Erythroblast (primary cell): ENCODE measurements at regions not wholly inside any gene's neighbourhood (a gene's known extent, or its start where the extent isn't known, plus 50 kb on each side); places are given as distances from the start of the nearest gene placed in this dataset.
"Not testable (repeated sequence)": the region's sequence is repeated elsewhere in the genome, so short reads cannot be mapped to it uniquely, and the experiment has no call there.

ENCODE experiments used
- DNase-seq, 2 experiments: peaks; one replicate each; lab custom pipeline; 2025; lab: John Stamatoyannopoulos, UW
- GATA1 ChIP-seq: IDR thresholded peaks from 2 replicates; pipeline ENCODE4 v1.6.1; 2011; ENCODE audit warnings: low read depth, mild to moderate bottlenecking, control low read depth, low read length, moderate library complexity
- POLR2A ChIP-seq: IDR thresholded peaks from 2 replicates; pipeline ENCODE4 v1.6.1; 2011; ENCODE audit warnings: mild to moderate bottlenecking, low read length

DNA sequence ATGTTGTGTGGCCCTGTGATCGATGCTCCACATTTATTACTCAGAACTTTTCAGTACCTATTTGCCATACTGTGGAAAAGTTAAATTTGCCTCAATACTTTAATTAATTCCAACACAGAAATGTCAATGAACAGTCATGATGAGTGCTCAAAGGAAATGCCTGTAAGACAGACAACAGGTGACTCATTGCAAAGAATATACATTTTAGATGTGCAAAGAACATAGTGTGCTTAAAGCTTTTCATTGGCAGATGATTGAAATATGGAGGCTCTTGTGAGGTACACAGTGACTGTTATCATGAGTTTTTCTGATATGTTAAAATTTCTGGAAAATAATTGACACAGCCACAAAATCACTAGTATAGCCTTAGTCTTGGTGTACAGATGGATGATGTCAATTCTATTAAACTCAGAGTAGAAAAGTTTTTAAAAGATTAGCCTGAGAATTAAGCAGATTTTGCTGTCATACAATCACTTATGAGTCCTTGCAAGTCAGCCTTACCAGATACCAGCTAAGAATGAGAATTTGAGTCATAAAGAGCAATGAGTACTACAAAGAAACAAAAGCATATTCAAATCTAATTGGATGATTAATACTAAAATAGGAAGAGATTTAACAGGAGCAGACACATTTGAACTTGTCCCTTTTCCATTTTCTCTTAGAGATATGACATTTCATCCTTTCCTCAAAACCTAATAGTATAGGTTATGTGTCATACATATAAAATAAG, 544.1 kb downstream of the KCNH5 start:
- TF ChIP-seq POLR2A, result no peak
- no peak for TF ChIP-seq GATA1
- no peak for DNase-seq

DNA sequence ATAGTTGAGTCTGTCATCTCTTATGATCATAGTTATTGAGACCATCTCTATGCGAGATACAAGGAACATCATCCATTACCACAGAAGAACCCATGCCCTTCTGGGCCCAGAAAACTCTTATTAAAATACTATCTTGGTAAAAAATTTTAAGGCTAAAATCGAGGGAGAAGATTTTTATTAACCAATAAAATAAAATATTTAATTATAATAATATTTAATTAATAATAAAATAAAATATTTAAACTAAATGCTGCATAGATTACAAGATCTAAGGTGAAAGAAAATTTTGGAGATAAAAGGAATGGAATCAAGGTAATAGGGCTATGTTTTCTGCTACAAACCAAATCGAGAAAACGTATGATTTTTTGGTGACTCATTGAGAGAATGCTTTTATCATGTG, 540.2 kb downstream of the KCNH5 start:
- no peak for DNase-seq

DNA sequence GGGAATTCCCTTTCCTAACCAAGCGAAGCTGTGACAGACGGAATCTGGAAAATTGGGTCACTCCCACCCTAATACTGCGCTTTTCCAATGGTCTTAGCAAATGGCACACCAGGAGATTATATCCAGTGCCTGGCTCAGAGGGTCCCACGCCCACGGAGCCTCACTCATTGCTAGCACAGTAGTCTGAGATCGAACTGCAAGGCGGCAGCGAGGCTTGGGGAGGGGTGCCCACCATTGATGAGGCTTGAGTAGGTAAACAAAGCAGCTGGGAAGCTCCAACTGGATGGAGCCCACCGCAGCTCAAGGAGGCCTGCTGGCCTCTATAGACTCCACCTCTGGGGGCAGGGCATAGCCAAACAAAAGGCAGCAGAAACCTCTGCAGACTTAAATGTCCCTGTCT, 523.9 kb downstream of the KCNH5 start:
- not testable (repeated sequence) for DNase-seq

More for the DNA sequence above, 540.2 kb downstream of the KCNH5 start:
- TF ChIP-seq GATA1 (no peak), POLR2A (no peak)

DNA sequence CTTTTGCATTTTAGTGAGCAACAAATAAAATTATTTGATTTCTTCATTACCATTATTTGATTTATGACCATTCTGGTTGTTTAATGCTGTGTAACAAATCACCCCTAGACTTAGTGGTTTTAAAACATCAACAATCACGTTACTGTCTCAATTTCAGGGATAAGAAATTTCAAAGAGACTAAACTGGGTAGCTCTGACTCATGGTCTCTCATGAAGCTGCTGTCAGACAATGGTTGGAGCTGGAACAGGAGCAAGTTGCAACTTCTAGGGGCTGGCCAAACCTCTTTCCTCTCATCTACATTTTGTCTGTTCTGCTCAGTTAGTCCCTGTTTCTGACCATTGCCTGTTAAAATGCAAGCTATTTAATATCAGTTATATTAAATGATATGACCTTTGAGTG, 517.0 kb downstream of the KCNH5 start:
- DNase-seq, result no peak
- no peak for TF ChIP-seq GATA1
- no peak for TF ChIP-seq POLR2A

DNA sequence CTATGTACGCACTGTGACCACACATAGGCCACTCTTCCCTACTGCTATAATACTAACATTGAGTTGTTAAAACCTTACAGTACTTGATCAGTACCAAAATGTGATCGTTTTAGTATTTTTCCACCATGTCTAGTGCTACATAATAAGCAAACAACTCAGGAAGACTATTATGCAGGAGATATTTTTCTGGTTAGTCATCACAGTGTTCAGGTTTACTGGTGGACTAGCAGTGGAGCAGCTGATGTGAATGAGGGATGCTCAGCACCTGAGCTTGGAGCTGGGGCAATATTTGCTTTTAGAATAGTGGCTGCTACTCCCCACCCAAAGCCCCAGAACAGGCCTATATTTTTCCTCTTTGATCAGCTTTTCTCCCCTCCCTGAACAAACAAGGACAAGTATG, 513.1 kb downstream of the KCNH5 start:
- DNase-seq, result no peak
- TF ChIP-seq GATA1 (no peak), POLR2A (no peak)

DNA sequence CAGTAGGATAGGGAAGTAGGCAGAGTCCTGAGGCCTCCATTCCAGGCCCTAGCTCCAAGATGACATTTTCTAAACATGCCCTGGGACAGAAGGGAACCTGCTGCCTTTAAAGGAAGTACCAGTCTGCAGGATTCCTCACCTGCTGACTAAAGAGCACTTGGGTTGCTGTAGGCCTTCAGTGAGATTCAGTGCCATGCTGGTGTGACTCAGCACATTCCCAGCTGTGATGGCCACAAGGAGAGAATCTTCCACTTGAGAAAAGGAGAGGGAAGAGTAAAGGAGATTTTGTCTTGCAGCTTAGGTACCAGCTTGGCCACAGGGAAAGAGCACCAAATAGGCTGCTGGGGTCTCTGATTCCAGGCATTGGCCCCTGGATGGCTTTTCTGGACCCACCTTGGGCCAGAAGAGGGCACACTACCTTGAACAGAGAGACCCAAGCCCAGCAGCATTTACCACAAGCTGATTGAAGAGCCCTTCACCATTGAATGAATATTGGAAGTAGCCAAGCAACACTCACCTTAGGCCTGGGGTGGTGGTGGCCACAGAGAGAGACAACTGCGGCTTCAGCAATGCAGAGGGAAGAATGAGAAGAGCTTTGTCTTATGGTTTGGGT, 498.3 kb downstream of the KCNH5 start:
- DNase-seq, result no peak
- no peak for TF ChIP-seq GATA1
- TF ChIP-seq POLR2A, result no peak

DNA sequence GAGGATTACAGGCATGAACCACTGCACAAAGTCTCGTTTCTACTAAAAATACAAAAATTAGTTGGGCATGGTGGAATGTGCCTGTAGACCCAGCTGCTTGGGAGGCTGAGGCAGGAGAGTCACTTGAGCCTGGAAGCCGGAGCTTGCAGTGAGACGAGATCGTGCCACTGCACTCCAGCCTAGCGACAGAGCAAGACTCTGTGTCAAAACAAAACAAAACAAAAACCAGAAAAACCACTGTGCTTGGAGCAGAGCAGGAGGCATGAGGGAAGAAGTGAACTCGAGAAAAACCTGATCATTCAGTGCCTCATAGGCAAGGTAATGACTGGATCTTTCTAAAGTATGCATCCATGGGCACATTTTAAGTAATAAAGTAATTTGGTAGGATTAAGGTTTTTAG, 487.8 kb downstream of the KCNH5 start:
- DNase-seq, result no peak
- no peak for TF ChIP-seq POLR2A
- no peak for TF ChIP-seq GATA1

DNA sequence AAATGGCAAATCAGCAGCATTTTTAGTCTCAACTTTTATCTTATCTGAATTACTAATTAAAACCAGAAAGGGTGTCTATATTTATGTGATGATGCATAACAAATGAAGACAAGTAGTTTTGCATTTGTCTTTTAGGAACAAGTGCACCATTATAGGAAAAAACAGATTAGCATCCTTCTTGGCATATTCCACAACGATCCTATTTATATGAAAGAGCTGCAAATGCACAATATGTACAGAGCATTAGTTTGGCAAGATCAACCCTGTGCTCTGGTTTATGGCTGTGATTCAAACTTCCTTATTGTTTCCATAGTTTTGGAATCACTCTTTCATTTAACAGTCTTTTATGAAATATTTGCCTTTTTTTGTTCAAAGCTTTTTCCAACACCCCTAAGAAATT, 486.8 kb downstream of the KCNH5 start:
- TF ChIP-seq POLR2A, result no peak
- no peak for TF ChIP-seq GATA1
- no peak for DNase-seq

DNA sequence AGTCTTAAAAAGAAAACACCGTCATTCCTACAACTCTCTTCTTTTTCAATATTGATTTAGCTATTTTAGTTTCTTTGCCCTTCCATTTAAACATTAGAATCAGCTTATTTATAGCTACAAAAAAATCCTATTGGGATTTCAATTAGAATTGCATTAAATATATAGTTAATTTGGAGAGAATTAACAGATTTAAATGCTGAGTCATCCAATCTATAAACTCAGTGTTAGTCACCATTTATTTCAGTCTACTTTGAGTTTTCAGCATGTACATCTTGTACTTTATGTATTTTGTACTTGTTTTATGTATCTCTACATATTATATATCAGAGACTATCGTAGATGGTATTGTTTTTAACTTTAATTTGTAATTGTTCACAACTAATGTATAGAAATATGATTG, 460.0 kb downstream of the KCNH5 start:
- TF ChIP-seq POLR2A (no peak), GATA1 (no peak)

DNA sequence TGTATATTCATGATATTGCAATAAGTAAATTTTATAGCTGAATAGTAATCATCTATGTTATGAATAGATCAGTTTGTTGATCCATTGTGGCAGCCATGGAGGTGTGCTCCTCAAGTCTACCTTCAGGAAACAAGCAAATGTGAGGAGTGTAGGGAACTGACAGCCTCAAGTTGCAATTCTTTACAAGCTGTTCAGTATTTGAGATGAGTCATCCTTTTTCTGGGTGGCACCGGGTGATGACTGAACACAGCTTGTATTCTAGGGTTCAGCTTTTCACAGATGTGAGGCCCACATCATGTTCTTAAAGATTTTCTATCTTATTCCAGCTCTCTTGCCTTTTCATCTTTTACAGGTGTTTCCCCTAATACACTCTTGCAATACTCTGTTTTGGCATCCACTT, 452.4 kb downstream of the KCNH5 start:
- no peak for TF ChIP-seq POLR2A
- no peak for TF ChIP-seq GATA1

More for the DNA sequence above, 460.0 kb downstream of the KCNH5 start:
- DNase-seq, result no peak

DNA sequence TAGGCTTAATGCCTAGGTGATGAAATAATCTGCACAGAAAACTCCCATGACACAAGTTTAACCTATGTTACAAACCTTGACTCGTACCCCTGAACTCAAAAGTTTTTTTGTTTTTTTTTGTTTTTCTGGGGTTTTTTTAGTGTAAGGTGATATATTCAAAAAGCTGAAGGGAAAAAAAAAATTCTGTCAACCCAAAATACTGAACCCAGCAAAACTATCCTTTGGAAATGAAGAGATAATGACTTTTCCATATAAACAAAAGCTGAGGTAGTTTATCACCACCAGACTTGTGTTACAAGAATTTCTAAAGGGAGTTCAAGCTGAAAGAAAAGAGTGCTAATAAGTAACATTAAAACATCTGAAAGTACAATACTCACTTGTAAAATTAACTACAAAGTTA, 448.1 kb downstream of the KCNH5 start:
- DNase-seq, result no peak
- no peak for TF ChIP-seq POLR2A
- TF ChIP-seq GATA1, result no peak

More for the DNA sequence above, 452.4 kb downstream of the KCNH5 start:
- DNase-seq, result no peak

DNA sequence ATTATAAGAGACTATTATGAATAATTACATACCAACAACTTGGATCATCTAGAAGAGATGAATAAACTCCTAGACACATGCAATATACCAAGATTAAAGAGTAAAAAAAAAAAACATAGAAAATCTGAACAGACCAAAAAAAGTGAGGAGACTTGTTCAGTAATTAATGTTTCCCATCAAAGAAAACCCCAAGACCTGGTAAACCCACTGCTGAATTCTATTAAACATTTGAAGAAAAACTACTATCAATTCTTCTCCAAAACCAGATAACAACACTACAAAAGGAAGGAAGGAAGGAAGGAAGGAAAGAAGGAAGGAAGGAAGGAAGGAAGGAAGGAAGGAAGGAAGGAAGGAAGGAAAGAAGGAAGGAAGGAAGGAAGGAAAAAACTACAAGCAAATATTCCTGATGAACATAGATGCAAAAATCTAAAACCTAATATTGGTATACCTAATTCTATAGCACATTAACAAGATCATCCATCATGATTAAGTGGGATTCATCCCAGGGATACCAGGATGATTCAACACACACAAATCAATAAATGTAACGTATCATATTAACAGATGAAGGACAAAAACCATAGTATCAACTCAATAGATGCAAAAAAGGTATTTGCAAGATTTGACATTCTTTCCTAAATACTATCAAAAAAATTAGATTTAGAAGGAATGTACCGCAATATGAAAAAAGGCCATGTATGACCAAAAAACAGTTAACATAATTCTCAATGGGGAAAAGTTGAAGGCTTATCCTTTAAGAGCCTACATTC, 445.5 kb downstream of the KCNH5 start:
- TF ChIP-seq GATA1 (no peak), POLR2A (no peak)
- DNase-seq, result no peak

DNA sequence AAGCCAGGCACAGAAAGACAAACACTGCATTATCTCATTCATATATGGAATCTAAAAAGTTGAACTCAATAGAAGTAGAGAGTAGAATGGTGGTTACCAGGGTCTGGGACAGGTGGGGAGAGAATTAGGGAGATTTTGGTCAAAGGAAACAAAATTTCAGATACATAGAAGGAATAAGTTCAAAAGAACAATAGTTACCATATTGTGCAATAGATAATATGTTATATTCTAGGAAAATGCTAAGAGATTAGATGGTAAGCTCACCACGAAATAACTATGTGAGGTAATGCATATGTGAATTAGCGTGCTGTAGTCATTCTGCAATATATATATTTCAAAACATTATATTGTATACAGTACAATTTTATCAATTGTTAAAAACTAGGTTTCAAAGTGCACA, 442.5 kb downstream of the KCNH5 start:
- DNase-seq, result no peak
- TF ChIP-seq GATA1 (no peak), POLR2A (no peak)

DNA sequence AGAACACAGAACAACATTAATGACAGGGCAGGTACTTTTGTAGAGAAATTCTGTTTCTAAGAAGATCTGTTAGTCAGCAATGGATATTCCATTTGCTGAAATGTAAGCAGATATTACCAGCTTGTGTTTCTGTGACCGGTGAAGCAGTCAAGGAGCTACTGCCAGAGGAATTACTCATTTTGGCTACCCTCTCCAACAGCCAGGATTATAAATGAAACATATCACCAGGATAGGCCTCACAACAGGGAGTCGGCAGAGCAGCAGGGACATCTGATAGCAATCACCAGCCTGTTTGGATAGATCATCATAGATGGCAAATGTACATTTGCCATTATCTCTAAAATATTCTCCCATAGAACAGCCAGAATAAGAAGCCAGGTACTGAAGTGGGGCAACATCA, 440.7 kb downstream of the KCNH5 start:
- TF ChIP-seq POLR2A (no peak), GATA1 (no peak)
- DNase-seq, result no peak
